Endodermal cell (in vitro differentiated cells): ENCODE measurements at regions not wholly inside any gene's neighbourhood (a gene's known extent, or its start where the extent isn't known, plus 50 kb on each side); places are given as distances from the start of the nearest gene placed in this dataset.

Experiments
- DNase-seq: peaks from one replicate; pipeline ENCODE4 v3.0.0-alpha.2; 2017
- H3K27ac ChIP-seq: 2 replicates; pipeline ENCODE4 v1.5.1; 2013; ENCODE audit warnings: mild to moderate bottlenecking, low read depth, low read length, moderate library complexity
- H3K27me3 ChIP-seq: 2 replicates; pipeline ENCODE4 v1.6.1; 2013; ENCODE audit warnings: mild to moderate bottlenecking, low read length, moderate library complexity; ENCODE audit not compliant: insufficient read depth, control insufficient read depth, poor library complexity, severe bottlenecking
- H3K36me3 ChIP-seq: 2 replicates; pipeline ENCODE4 v1.7.0; 2013; ENCODE audit warnings: mild to moderate bottlenecking, low read length, moderate library complexity; ENCODE audit not compliant: control insufficient read depth, insufficient read depth
- H3K4me1 ChIP-seq: one replicate; pipeline ENCODE4 v1.7.0; 2013; ENCODE audit warnings: low read length; ENCODE audit not compliant: control insufficient read depth, insufficient read depth
- H3K4me3 ChIP-seq: 2 replicates; pipeline ENCODE4 v1.5.1; 2013; ENCODE audit warnings: mild to moderate bottlenecking, low read length, moderate library complexity
- H3K9ac ChIP-seq: 2 replicates; pipeline ENCODE4 v1.6.1; 2013; ENCODE audit warnings: mild to moderate bottlenecking, low read length, moderate library complexity; ENCODE audit not compliant: poor library complexity, severe bottlenecking; ENCODE audit errors: extremely low read depth
- H3K9me3 ChIP-seq: 2 replicates; pipeline ENCODE4 v1.6.1; 2013; ENCODE audit warnings: mild to moderate bottlenecking, low read length, moderate library complexity; ENCODE audit not compliant: control insufficient read depth
- H3K27ac Mint-ChIP-seq: 2 replicates; pipeline ENCODE4 v1.8.0; 2020; ENCODE audit warnings: mixed read lengths
- H3K27me3 Mint-ChIP-seq: 2 replicates; pipeline ENCODE4 v1.8.0; 2021; ENCODE audit warnings: mild to moderate bottlenecking, mixed read lengths; ENCODE audit not compliant: insufficient read depth
- H3K36me3 Mint-ChIP-seq: 2 replicates; pipeline ENCODE4 v1.8.0; 2020; ENCODE audit warnings: low read depth, mixed read lengths
- H3K4me1 Mint-ChIP-seq: 2 replicates; pipeline ENCODE4 v1.8.0; 2020; ENCODE audit warnings: mixed read lengths
- H3K4me3 Mint-ChIP-seq: 2 replicates; pipeline ENCODE4 v1.8.0; 2020; ENCODE audit warnings: mild to moderate bottlenecking, moderate library complexity, mixed read lengths
- H3K9me3 Mint-ChIP-seq: 2 replicates; pipeline ENCODE4 v1.8.0; 2020; ENCODE audit warnings: mild to moderate bottlenecking, mixed read lengths
- WGBS, 2 experiments: methylation state at CpG; one replicate each; pipeline versions ENCODE4 v1.1.5 to v1.1.7; 2013; ENCODE audit warnings: missing lambda C conversion rate in 2 of 2, mixed read lengths in 1 of 2; ENCODE audit not compliant: insufficient coverage in 1 of 2, insufficient read length in 1 of 2; 5-methylcytosine and 5-hydroxymethylcytosine counted together
- TF ChIP-seq, protein P1 (sequence below): fragments of 200-600 bp; sonication (generic); conservative IDR thresholded peaks from 2 replicates; pipeline ENCODE4 v1.5.0; 2021; ENCODE audit warnings: antibody characterized with exemption, mild to moderate bottlenecking

DNA sequence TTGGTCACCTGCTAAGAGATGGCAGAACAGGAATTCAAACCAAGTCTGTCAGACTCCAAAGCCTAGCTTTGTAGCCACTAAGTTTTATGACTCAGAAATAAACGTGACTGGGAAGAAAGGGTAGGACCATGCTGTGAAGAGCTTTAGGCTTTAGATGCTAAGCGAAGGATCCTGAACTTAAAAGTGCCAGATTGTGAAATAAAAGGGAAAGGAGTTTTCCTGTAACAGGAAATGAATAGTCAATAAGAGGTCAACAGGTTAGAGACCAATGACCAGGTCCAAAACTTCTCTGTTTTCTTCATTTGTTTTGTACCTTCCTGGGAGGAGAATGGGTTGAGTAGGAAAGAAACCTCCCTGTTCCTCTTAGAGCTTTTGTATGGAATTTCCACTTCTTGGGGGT is 98.8 kb upstream of the EOLA2 start:
- TF ChIP-seq, protein P1, sequence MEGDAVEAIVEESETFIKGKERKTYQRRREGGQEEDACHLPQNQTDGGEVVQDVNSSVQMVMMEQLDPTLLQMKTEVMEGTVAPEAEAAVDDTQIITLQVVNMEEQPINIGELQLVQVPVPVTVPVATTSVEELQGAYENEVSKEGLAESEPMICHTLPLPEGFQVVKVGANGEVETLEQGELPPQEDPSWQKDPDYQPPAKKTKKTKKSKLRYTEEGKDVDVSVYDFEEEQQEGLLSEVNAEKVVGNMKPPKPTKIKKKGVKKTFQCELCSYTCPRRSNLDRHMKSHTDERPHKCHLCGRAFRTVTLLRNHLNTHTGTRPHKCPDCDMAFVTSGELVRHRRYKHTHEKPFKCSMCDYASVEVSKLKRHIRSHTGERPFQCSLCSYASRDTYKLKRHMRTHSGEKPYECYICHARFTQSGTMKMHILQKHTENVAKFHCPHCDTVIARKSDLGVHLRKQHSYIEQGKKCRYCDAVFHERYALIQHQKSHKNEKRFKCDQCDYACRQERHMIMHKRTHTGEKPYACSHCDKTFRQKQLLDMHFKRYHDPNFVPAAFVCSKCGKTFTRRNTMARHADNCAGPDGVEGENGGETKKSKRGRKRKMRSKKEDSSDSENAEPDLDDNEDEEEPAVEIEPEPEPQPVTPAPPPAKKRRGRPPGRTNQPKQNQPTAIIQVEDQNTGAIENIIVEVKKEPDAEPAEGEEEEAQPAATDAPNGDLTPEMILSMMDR = no peak
- no peak overlapping the region for H3K27ac ChIP-seq
- H3K36me3 ChIP-seq = no peaks in the 10 kb centered on the region
- Mint-ChIP-seq H3K27ac (no peak overlapping the region), H3K4me3 (no peak overlapping the region), H3K36me3 (no peaks in the 10 kb centered on the region), H3K9me3 (peaks cover 53% of the 10 kb centered on the region), H3K4me1 (no peaks in the 10 kb centered on the region), H3K27me3 (no peaks in the 10 kb centered on the region)
- H3K9me3 ChIP-seq = no peaks in the 10 kb centered on the region
- H3K4me1 ChIP-seq = no peaks in the 10 kb centered on the region
- 65 to 80% methylated on average over 1 to 2 of the region's 2 CpGs for WGBS, 2 experiments
- H3K9ac ChIP-seq = no peak overlapping the region
- H3K27me3 ChIP-seq = no peaks in the 10 kb centered on the region
- H3K4me3 ChIP-seq = no peak overlapping the region
- DNase-seq = no peak

DNA sequence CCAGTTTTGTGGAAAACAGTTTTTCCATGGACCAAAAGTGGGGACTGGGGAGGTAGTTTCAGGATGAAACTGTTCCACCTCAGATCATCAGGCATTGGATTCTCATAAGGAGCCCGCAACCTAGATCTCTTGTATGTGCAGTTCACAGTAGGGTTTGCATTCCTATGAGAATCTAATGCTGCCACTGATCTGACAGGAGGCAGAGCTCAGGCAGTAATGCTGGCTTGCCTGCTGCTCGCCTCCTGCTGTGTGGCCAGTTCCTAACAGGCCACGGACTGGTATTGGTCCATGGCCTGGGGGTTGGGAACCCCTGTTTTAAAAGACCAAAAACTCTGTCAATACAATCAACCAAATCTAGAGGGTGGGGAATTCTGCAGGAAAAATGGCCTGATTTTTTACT is 100.0 kb upstream of the EOLA2 start:
- no peak overlapping the region for H3K27ac Mint-ChIP-seq
- Histone ChIP-seq H3K27ac (no peak overlapping the region), H3K27me3 (no peaks in the 10 kb centered on the region), H3K9ac (no peak overlapping the region), H3K36me3 (no peaks in the 10 kb centered on the region), H3K4me1 (no peaks in the 10 kb centered on the region), H3K4me3 (no peak overlapping the region), H3K9me3 (no peaks in the 10 kb centered on the region)
- H3K36me3 Mint-ChIP-seq = no peaks in the 10 kb centered on the region
- TF ChIP-seq, protein P1 = no peak
- no peaks in the 10 kb centered on the region for H3K4me1 Mint-ChIP-seq
- peaks cover 56% of the 10 kb centered on the region for H3K9me3 Mint-ChIP-seq
- no peak for DNase-seq
- H3K4me3 Mint-ChIP-seq = no peak overlapping the region
- 67 to 77% methylated on average over 1 to 3 of the region's 3 CpGs for WGBS, 2 experiments
- H3K27me3 Mint-ChIP-seq = no peaks in the 10 kb centered on the region

DNA sequence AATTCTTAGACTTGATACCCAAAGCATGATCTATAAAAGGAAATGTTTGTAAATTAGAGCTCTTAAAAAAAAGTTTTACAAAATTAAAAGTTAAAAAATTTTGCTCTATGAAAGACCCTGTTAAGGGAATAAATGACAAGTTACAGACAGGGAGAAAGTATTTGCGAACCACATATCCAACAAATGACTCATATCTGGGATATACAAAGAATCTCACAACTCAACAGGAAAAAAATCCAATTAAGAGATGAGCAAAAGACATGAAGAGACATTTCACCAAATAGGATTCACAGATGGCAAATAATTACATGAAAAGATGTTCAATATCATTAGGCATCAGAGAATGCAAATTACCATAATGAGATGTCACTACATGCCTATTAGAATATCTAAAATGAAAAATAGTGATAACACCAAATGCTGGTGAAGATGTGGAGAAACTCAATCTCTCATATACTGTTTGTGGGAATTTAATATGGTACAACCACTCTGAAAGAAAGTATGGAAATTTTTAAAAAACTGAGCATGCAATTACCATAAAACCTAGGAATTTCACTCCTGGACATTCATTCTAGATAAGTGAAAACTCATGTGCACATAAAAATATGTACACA is 100.8 kb upstream of the EOLA2 start:
- H3K27ac Mint-ChIP-seq = no peak overlapping the region

More for the DNA sequence above, 100.8 kb upstream of the EOLA2 start:
- Histone ChIP-seq H3K9me3 (no peaks in the 10 kb centered on the region), H3K27me3 (no peaks in the 10 kb centered on the region), H3K4me1 (no peaks in the 10 kb centered on the region), H3K4me3 (no peak overlapping the region), H3K9ac (no peak overlapping the region), H3K36me3 (no peaks in the 10 kb centered on the region), H3K27ac (no peak overlapping the region)
- H3K9me3 Mint-ChIP-seq = peaks cover 61% of the 10 kb centered on the region
- no peaks in the 10 kb centered on the region for H3K27me3 Mint-ChIP-seq
- no peak for DNase-seq
- WGBS, 2 experiments = 100% methylated on average over 1 of the region's 1 CpG; no CpG with 5 or more reads in 1 of the 2 experiments
- TF ChIP-seq, protein P1 = no peak
- no peaks in the 10 kb centered on the region for H3K4me1 Mint-ChIP-seq
- H3K36me3 Mint-ChIP-seq = no peaks in the 10 kb centered on the region
- no peak overlapping the region for H3K4me3 Mint-ChIP-seq
